Heart right ventricle (tissue), 16 donors: ENCODE measurements at regions not wholly inside any gene's neighbourhood (a gene's known extent, or its start where the extent isn't known, plus 50 kb on each side); places are given as distances from the start of the nearest gene placed in this dataset.

ENCODE experiments used
- ATAC-seq, 8 donors: fragments of 200-7000 bp; cut with Tn5 transposase; one replicate each; pipeline ENCODE4 v1.9.1; 2020; ENCODE audit warnings: mild to moderate bottlenecking in 8 of 8, moderate library complexity in 8 of 8, moderate number of reproducible peaks in 1 of 8
- DNase-seq, 2 donors: peaks; one replicate each; pipeline ENCODE4 v3.0.0-alpha.2; 2020
- H3K27ac ChIP-seq, 10 donors: fragments of 200-600 bp; sonication (generic) in 2 of 10; one replicate each; pipeline versions ENCODE4 v1.5.0 to v1.8.0; 2020 to 2022; ENCODE audit warnings: mild to moderate bottlenecking in 3 of 10
- H3K27me3 ChIP-seq, 7 donors: fragments of 200-600 bp; one replicate each; pipeline ENCODE4 v1.8.0; 2021 to 2022; ENCODE audit warnings: mild to moderate bottlenecking in 2 of 7
- H3K36me3 ChIP-seq, 9 donors: fragments of 200-600 bp; sonication (generic) in 1 of 9; one replicate each; pipeline versions ENCODE4 v1.5.0 to v1.8.0; 2020 to 2022; ENCODE audit warnings: mild to moderate bottlenecking in 2 of 9
- H3K4me1 ChIP-seq, 9 donors: fragments of 200-600 bp; sonication (generic) in 1 of 9; one replicate each; pipeline versions ENCODE4 v1.5.0 to v1.8.0; 2020 to 2022; ENCODE audit warnings: mild to moderate bottlenecking in 4 of 9
- H3K4me3 ChIP-seq, 10 donors: fragments of 200-600 bp; sonication (generic) in 2 of 10; one replicate each; pipeline versions ENCODE4 v1.5.0 to v1.8.0; 2020 to 2022; ENCODE audit warnings: mild to moderate bottlenecking in 7 of 10, moderate library complexity in 2 of 10
- H3K9me3 ChIP-seq, 11 donors: fragments of 200-600 bp in 10 of 11; sonication (generic) in 2 of 11; one replicate each; pipeline versions ENCODE4 v1.5.0 to v1.8.0; 2013 to 2022; ENCODE audit warnings: mild to moderate bottlenecking in 2 of 11, control low read depth in 1 of 11, moderate library complexity in 1 of 11
- CTCF ChIP-seq, 9 donors: fragments of 200-600 bp; sonication (generic) in 2 of 9; IDR thresholded peaks; one replicate each; pipeline versions ENCODE4 v1.5.0 to v1.8.0; 2021 to 2022; ENCODE audit warnings: antibody characterized with exemption in 9 of 9, mild to moderate bottlenecking in 5 of 9, moderate library complexity in 1 of 9
- WGBS, 2 donors: extraction: QIAGEN DNeasy Blood & Tissue Kit; methylation state at CpG; one replicate each; pipeline ENCODE4 v1.1.7; 2013; ENCODE audit warnings: inconsistent platforms in 1 of 2; 5-methylcytosine and 5-hydroxymethylcytosine counted together
- intact Hi-C, 10 donors: fragments of 100-400 bp; cut with DNase I; formaldehyde crosslinking; loops; one replicate each; pipeline versions ENCODE4 v1.11.1 to v1.14.2; 2022
- donor health status: Arrhythmogenic right ventricular cardiomyopathy.
- donor health status: ischemic (EF 13 %, LVEDD 7.1; RV severe dilation, severe dysfunction).
- donor health status: healthy with polysubstance abuse.
- donor health status: DM: no; HTN: yes; CAD: no.
- donor health status: DM: no; HTN: no; CAD: no.
- donor health status: ischemic (EF 25% LVEDD 6.9; RV normal size, moderate dysfunction).
- donor health status: ischemic (EF 25% LVEDD 5.7; RV mildly dilated, moderate dysfunction).
- donor health status: healthy.
- donor health status: DM: yes; HTN: yes; CAD: no.
- donor health status: Ischemic cardiomyopathy.
- donor health status: ischemic (EF 35%, LVEDD 5.7; RV mildly dilated, moderate dysfunction).
- donor health status: nonischemic (EF 11% LVEDD 7.7; RV severe dilation, severe dysfunction).
- donor health status: DM: yes; HTN: yes; CAD: no.
- donor health status: PGD.
- donor health status: ischemic (EF 29% LVEDD 5.4; RV normal size, mild dysfunction).
- donor health status: nonischemic (EF 23%, LVEDD 6.1; RV moderate dilation, normal function).

GRCh38 chr6:44603044-44603686, 215.7 kb downstream of the CDC5L start:
- Histone ChIP-seq H3K9me3 (no peaks in the 10 kb centered on the region), H3K27me3 (no peaks in the 10 kb centered on the region), H3K36me3 (no peaks in the 10 kb centered on the region), H3K4me3 (no peak overlapping the region), H3K4me1 (peaks cover 0 to 5% (median 0%) of the 10 kb centered on the region in 9 donors), H3K27ac (no peak overlapping the region)
- WGBS, 2 donors = 49 to 55% methylated on average over 9 of the region's 9 CpGs
- ATAC-seq (peak in 5 of 8 donors; percentile 12 to 67 (median 33)), DNase-seq (no peak)
- no peak for TF ChIP-seq CTCF (IDR thresholded peaks at IDR 0.05)
- intact Hi-C loops = no loop called here

GRCh38 chr6:44606504-44606903, 219.0 kb downstream of the CDC5L start:
- no peak for TF ChIP-seq CTCF (IDR thresholded peaks at IDR 0.05)
- no peaks in the 10 kb centered on the region for H3K9me3 ChIP-seq
- H3K27me3 ChIP-seq = peaks cover 0 to 4% (median 0%) of the 10 kb centered on the region in 7 donors
- peak in 1 of 2 donors; percentile 18 for DNase-seq
- WGBS, 2 donors = 32 to 34% methylated on average over 8 of the region's 8 CpGs
- ATAC-seq = peak in 4 of 8 donors; percentile 37 to 50 (median 47)
- no peak overlapping the region for H3K4me3 ChIP-seq
- H3K36me3 ChIP-seq = no peaks in the 10 kb centered on the region
- H3K4me1 ChIP-seq = peaks cover 0 to 5% (median 0%) of the 10 kb centered on the region in 9 donors
- intact Hi-C loops = no loop called here
- no peak overlapping the region for H3K27ac ChIP-seq

- DNase-seq (no peak), ATAC-seq (no peak)
- no peak overlapping the region for H3K27ac ChIP-seq
- peaks cover 0 to 5% (median 0%) of the 10 kb centered on the region in 9 donors for H3K4me1 ChIP-seq
- H3K9me3 ChIP-seq = no peaks in the 10 kb centered on the region
- no peak overlapping the region for H3K4me3 ChIP-seq
- H3K27me3 ChIP-seq = peaks cover 0 to 6% (median 0%) of the 10 kb centered on the region in 7 donors
- WGBS, 2 donors = 77 to 78% methylated on average over 6 of the region's 6 CpGs
- no peaks in the 10 kb centered on the region for H3K36me3 ChIP-seq
- intact Hi-C loops = no loop called here
- no peak for TF ChIP-seq CTCF (IDR thresholded peaks at IDR 0.05)
These were observed 219.5 kb downstream of the CDC5L start for GRCh38 chr6:44606976-44607375.

GRCh38 chr6:44608175-44608574, 220.7 kb downstream of the CDC5L start:
- H3K9me3 ChIP-seq = no peaks in the 10 kb centered on the region
- peaks cover 0 to 6% (median 0%) of the 10 kb centered on the region in 7 donors for H3K27me3 ChIP-seq
- H3K36me3 ChIP-seq = no peaks in the 10 kb centered on the region
- TF ChIP-seq CTCF (IDR thresholded peaks at IDR 0.05) = no peak
- WGBS, 2 donors = 77 to 88% methylated on average over 4 of the region's 4 CpGs
- no peak for ATAC-seq
- DNase-seq = no peak
- no peak overlapping the region for H3K4me3 ChIP-seq
- intact Hi-C loops = no loop called here
- H3K4me1 ChIP-seq = peaks cover 0 to under 1% (median 0%) of the 10 kb centered on the region in 9 donors
- no peak overlapping the region for H3K27ac ChIP-seq
